HCT116 (cell line): ENCODE measurements at regions not wholly inside any gene's neighbourhood (a gene's known extent, or its start where the extent isn't known, plus 50 kb on each side); places are given as distances from the start of the nearest gene placed in this dataset.

Source experiments
- CTCF ChIP-seq, 3 experiments: fragments of 200-600 bp in 1 of 3; sonication (generic) in 1 of 3; IDR thresholded peaks in 2 of 3; conservative IDR thresholded peaks in 1 of 3; 2 replicates each; pipeline ENCODE4 v1.5.1; 2012 to 2017; ENCODE audit warnings: low read depth in 2 of 3, low read length in 2 of 3, antibody characterized with exemption in 1 of 3, borderline replicate concordance in 1 of 3, control low read depth in 1 of 3, mild to moderate bottlenecking in 1 of 3, mixed read lengths in 1 of 3, mixed run types in 1 of 3, moderate library complexity in 1 of 3; ENCODE audit not compliant: insufficient read depth in 1 of 3
- EZH2 ChIP-seq: fragments of 200-600 bp; sonication (generic); IDR thresholded peaks from 2 replicates; pipeline ENCODE4 v1.6.1; 2017; ENCODE audit warnings: antibody characterized with exemption, mixed run types
- JUND ChIP-seq: IDR thresholded peaks from 2 replicates; pipeline ENCODE4 v1.6.1; 2012
- POLR2A ChIP-seq: IDR thresholded peaks from 2 replicates; pipeline ENCODE4 v1.7.0; 2011; ENCODE audit warnings: borderline replicate concordance; ENCODE audit not compliant: insufficient read depth, insufficient read length; ENCODE audit errors: extremely low read depth
- REST ChIP-seq: IDR thresholded peaks from 2 replicates; pipeline ENCODE4 v1.6.1; 2012; ENCODE audit warnings: low read depth
- SIN3A ChIP-seq: IDR thresholded peaks from 2 replicates; pipeline ENCODE4 v1.6.1; 2012; ENCODE audit warnings: low read depth

GRCh38 chr1:68330391-68330790, 98.1 kb upstream of the WLS start:
- TF ChIP-seq CTCF (IDR thresholded peaks at IDR 0.05 in 2 of 3, conservative IDR thresholded peaks at IDR 0.05 in 1 of 3; ENCODE audit: borderline replicate concordance in 1 of 3, insufficient read depth in 1 of 3, low read depth in 2 of 3, low read length in 2 of 3), result no peak
- TF ChIP-seq SIN3A, result no peak
- no peak for TF ChIP-seq POLR2A
- no peak for TF ChIP-seq JUND
- no peak for TF ChIP-seq REST
- TF ChIP-seq EZH2, result no peak
